ENCODE measurements at regions not wholly inside any gene's neighbourhood (a gene's known extent, or its start where the extent isn't known, plus 50 kb on each side); places are given as distances from the start of the nearest gene placed in this dataset.

GRCh38 chr11:45448561-45448960, 162.4 kb upstream of the SYT13 start:
- H3K27ac ChIP-seq (ENCODE audit: low read length), result no peak overlapping the region
- H2AFZ ChIP-seq (ENCODE audit: low read length), result no peak overlapping the region
- H3K9me3 ChIP-seq (replicated peaks; ENCODE audit: insufficient read depth, low read length), result no peaks in the 10 kb centered on the region
- H3K36me3 ChIP-seq (replicated peaks; ENCODE audit: insufficient read depth, low read length), result no peaks in the 10 kb centered on the region
- DNase-seq, result no peak
- no peaks in the 10 kb centered on the region for H3K79me2 ChIP-seq (ENCODE audit: low read length)
- H3K9me2 ChIP-seq (replicated peaks; ENCODE audit: insufficient read depth, low read length), result no peaks in the 10 kb centered on the region
- no peaks in the 10 kb centered on the region for H3K4me1 ChIP-seq (ENCODE audit: low read length)
- no peaks in the 10 kb centered on the region for H4K20me1 ChIP-seq (ENCODE audit: insufficient read depth, low read length)
- no peak overlapping the region for H3K9ac ChIP-seq (ENCODE audit: low read length)
- no peaks in the 10 kb centered on the region for H3F3A ChIP-seq (ENCODE audit: insufficient read depth, low read length)
- TF ChIP-seq EZH2phosphoT487 (IDR thresholded peaks at IDR 0.05; ENCODE audit: low read length) (no peak), EZH2 (optimal IDR thresholded peaks at IDR 0.05; ENCODE audit: low read depth, low read length) (no peak), CTCF (IDR thresholded peaks at IDR 0.05; ENCODE audit: low read length) (no peak)
- no peak overlapping the region for H3K4me3 ChIP-seq (ENCODE audit: low read length)
- peaks cover 14% of the 10 kb centered on the region for H3K27me3 ChIP-seq (replicated peaks; ENCODE audit: insufficient read depth, low read length)
- no peak overlapping the region for H3K4me2 ChIP-seq (ENCODE audit: low read depth, low read length)

- Histone ChIP-seq H3K9me3 (replicated peaks; ENCODE audit: insufficient read depth, low read length) (no peaks in the 10 kb centered on the region), H3K9ac (ENCODE audit: low read length) (no peak overlapping the region), H3K4me3 (ENCODE audit: low read length) (no peak overlapping the region), H3K4me1 (ENCODE audit: low read length) (no peaks in the 10 kb centered on the region), H3K36me3 (replicated peaks; ENCODE audit: insufficient read depth, low read length) (no peaks in the 10 kb centered on the region), H3K27me3 (replicated peaks; ENCODE audit: insufficient read depth, low read length) (peaks cover 14% of the 10 kb centered on the region), H3K79me2 (ENCODE audit: low read length) (no peaks in the 10 kb centered on the region), H3K9me2 (replicated peaks; ENCODE audit: insufficient read depth, low read length) (no peaks in the 10 kb centered on the region), H3K4me2 (ENCODE audit: low read depth, low read length) (no peak overlapping the region), H4K20me1 (ENCODE audit: insufficient read depth, low read length) (no peaks in the 10 kb centered on the region), H2AFZ (ENCODE audit: low read length) (no peak overlapping the region), H3F3A (ENCODE audit: insufficient read depth, low read length) (no peaks in the 10 kb centered on the region), H3K27ac (ENCODE audit: low read length) (no peak overlapping the region)
- DNase-seq, result no peak
- TF ChIP-seq EZH2phosphoT487 (IDR thresholded peaks at IDR 0.05; ENCODE audit: low read length) (no peak), EZH2 (optimal IDR thresholded peaks at IDR 0.05; ENCODE audit: low read depth, low read length) (no peak), CTCF (IDR thresholded peaks at IDR 0.05; ENCODE audit: low read length) (no peak)
Measured at GRCh38 chr11:45446998-45447397, 160.9 kb upstream of the SYT13 start.

GRCh38 chr11:45446434-45446833, 160.3 kb upstream of the SYT13 start:
- Histone ChIP-seq H3K4me2 (ENCODE audit: low read depth, low read length) (no peak overlapping the region), H4K20me1 (ENCODE audit: insufficient read depth, low read length) (no peaks in the 10 kb centered on the region), H3K9me3 (replicated peaks; ENCODE audit: insufficient read depth, low read length) (no peaks in the 10 kb centered on the region), H3K4me3 (ENCODE audit: low read length) (no peak overlapping the region), H3K27me3 (replicated peaks; ENCODE audit: insufficient read depth, low read length) (peaks cover 14% of the 10 kb centered on the region), H3F3A (ENCODE audit: insufficient read depth, low read length) (no peaks in the 10 kb centered on the region), H3K36me3 (replicated peaks; ENCODE audit: insufficient read depth, low read length) (no peaks in the 10 kb centered on the region), H3K9me2 (replicated peaks; ENCODE audit: insufficient read depth, low read length) (no peaks in the 10 kb centered on the region), H3K27ac (ENCODE audit: low read length) (no peak overlapping the region), H2AFZ (ENCODE audit: low read length) (no peak overlapping the region), H3K9ac (ENCODE audit: low read length) (no peak overlapping the region), H3K79me2 (ENCODE audit: low read length) (no peaks in the 10 kb centered on the region), H3K4me1 (ENCODE audit: low read length) (no peaks in the 10 kb centered on the region)
- TF ChIP-seq EZH2phosphoT487 (IDR thresholded peaks at IDR 0.05; ENCODE audit: low read length) (no peak), CTCF (IDR thresholded peaks at IDR 0.05; ENCODE audit: low read length) (no peak), EZH2 (optimal IDR thresholded peaks at IDR 0.05; ENCODE audit: low read depth, low read length) (no peak)
- DNase-seq, result no peak

Data from MM.1S (cell line).